ENCODE measurements at regions not wholly inside any gene's neighbourhood (a gene's known extent, or its start where the extent isn't known, plus 50 kb on each side); places are given as distances from the start of the nearest gene placed in this dataset.

DNA sequence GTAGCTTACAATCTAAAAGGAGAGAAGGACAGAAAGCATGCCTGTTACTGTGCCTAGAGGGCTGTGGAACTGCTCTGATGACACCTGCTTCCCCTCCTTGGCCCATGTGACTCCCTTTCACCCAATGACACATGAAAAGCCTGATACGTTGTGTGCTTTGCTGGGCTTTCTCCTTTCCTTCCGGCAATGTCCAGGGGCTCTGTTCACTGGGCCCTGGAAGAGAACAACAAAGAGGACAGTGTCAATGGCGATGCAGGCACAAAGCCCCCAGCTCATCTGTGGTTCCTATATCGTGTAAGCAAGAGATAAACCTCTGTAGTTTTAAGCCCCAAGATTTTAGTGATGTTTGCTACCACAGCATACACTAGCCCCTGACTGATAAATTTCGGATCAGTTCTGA lies 306.1 kb downstream of the ABCC12 start:
- no peaks in the 10 kb centered on the region; the same call in 1 of the 2 replicates for H3K9me3 ChIP-seq (ENCODE audit: low read length)
- ChIA-PET CTCF (ENCODE audit: unreplicated experiment) (no interaction called here), POLR2A (no interaction called here)
- no peak overlapping the region for H2AFZ ChIP-seq (ENCODE audit: low read length)
- no peaks in the 10 kb centered on the region for H3K79me2 ChIP-seq (ENCODE audit: insufficient read depth, low read depth, low read length)
- no peak overlapping the region for H3K4me2 ChIP-seq (ENCODE audit: low read length)
- H4K20me1 ChIP-seq (ENCODE audit: insufficient read depth, low read length) = no peaks in the 10 kb centered on the region
- TF ChIP-seq EZH2phosphoT487 (IDR thresholded peaks at IDR 0.05; ENCODE audit: borderline replicate concordance, low read depth, low read length) = no peak
- H3K4me3 ChIP-seq (ENCODE audit: low read depth, low read length, poor library complexity, severe bottlenecking) = no peak overlapping the region
- H3K9me2 ChIP-seq (ENCODE audit: insufficient read depth, low read length) = no peaks in the 10 kb centered on the region
- no peaks in the 10 kb centered on the region for H3K4me1 ChIP-seq (ENCODE audit: insufficient read depth, low read length, poor library complexity, severe bottlenecking)
- H3K36me3 ChIP-seq (ENCODE audit: insufficient read depth, low read length) = no peaks in the 10 kb centered on the region
- intact Hi-C loops (cut with micrococcal nuclease; ENCODE audit: unreplicated experiment) = no loop called here
- H3K27ac ChIP-seq (ENCODE audit: low read depth, low read length, poor library complexity, severe bottlenecking) = no peak overlapping the region
- DNase-seq (ENCODE audit: low spot score) = no peak
- BruUV-seq (replicated peaks) = no TSS peak

DNA sequence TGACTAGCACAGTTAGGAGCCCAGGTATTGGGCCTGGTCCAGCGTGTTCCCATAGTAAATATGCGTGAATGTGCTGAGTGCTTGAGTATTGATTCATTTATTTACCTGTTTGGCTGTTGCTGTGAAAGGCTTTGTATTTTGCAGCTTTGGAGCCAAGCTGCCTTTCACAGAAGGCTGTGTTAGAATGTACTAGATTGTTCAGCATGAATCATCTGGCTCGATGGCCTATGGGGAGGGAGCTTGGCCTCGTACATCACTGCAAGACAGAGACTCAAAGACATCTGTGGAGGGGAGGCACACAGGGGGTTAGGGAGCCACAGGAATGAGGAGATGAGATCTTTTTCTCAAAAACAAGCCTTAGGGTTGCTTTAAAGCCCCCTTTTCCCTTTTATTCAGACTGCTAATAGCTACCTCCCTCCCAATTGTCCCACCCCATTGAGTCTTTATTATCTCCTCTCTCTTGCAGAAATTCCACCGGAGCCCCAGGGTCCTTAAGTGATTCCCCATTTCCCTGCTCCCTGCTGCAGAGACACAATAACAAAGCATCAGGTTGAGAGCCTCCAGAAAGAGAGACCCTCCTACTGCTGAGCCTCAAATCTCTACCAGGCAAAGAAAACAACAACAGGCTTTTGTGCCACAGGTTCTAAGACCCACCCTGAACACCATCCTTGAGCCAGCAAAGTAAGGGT lies 307.2 kb downstream of the ABCC12 start:
- Histone ChIP-seq H3K4me3 (ENCODE audit: low read depth, low read length, poor library complexity, severe bottlenecking) (no peak overlapping the region), H3K36me3 (ENCODE audit: insufficient read depth, low read length) (no peaks in the 10 kb centered on the region), H3K4me2 (ENCODE audit: low read length) (no peak overlapping the region), H3K9me2 (ENCODE audit: insufficient read depth, low read length) (no peaks in the 10 kb centered on the region), H3K9me3 (ENCODE audit: low read length) (no peaks in the 10 kb centered on the region), H3K4me1 (ENCODE audit: insufficient read depth, low read length, poor library complexity, severe bottlenecking) (no peaks in the 10 kb centered on the region), H2AFZ (ENCODE audit: low read length) (no peak overlapping the region), H3K27ac (ENCODE audit: low read depth, low read length, poor library complexity, severe bottlenecking) (no peak overlapping the region), H4K20me1 (ENCODE audit: insufficient read depth, low read length) (no peaks in the 10 kb centered on the region), H3K79me2 (ENCODE audit: insufficient read depth, low read depth, low read length) (no peaks in the 10 kb centered on the region)
- CTCF ChIA-PET (ENCODE audit: unreplicated experiment) = no interaction called here
- intact Hi-C loops (cut with micrococcal nuclease; ENCODE audit: unreplicated experiment) = no loop called here
- DNase-seq (ENCODE audit: low spot score) = no peak
- POLR2A ChIA-PET = interaction anchor here (0.6 kb wide), 2 partner anchors 342 to 772 kb away, joined by 3 to 5 read pairs; no protein-coding TSS in a partner anchor
- TF ChIP-seq, protein P1, sequence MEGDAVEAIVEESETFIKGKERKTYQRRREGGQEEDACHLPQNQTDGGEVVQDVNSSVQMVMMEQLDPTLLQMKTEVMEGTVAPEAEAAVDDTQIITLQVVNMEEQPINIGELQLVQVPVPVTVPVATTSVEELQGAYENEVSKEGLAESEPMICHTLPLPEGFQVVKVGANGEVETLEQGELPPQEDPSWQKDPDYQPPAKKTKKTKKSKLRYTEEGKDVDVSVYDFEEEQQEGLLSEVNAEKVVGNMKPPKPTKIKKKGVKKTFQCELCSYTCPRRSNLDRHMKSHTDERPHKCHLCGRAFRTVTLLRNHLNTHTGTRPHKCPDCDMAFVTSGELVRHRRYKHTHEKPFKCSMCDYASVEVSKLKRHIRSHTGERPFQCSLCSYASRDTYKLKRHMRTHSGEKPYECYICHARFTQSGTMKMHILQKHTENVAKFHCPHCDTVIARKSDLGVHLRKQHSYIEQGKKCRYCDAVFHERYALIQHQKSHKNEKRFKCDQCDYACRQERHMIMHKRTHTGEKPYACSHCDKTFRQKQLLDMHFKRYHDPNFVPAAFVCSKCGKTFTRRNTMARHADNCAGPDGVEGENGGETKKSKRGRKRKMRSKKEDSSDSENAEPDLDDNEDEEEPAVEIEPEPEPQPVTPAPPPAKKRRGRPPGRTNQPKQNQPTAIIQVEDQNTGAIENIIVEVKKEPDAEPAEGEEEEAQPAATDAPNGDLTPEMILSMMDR (conservative IDR thresholded peaks at IDR 0.05; ENCODE audit: low read length) = no peak
- TF ChIP-seq EZH2phosphoT487 (IDR thresholded peaks at IDR 0.05; ENCODE audit: borderline replicate concordance, low read depth, low read length) = no peak
- no TSS peak for BruUV-seq (replicated peaks)

DNA sequence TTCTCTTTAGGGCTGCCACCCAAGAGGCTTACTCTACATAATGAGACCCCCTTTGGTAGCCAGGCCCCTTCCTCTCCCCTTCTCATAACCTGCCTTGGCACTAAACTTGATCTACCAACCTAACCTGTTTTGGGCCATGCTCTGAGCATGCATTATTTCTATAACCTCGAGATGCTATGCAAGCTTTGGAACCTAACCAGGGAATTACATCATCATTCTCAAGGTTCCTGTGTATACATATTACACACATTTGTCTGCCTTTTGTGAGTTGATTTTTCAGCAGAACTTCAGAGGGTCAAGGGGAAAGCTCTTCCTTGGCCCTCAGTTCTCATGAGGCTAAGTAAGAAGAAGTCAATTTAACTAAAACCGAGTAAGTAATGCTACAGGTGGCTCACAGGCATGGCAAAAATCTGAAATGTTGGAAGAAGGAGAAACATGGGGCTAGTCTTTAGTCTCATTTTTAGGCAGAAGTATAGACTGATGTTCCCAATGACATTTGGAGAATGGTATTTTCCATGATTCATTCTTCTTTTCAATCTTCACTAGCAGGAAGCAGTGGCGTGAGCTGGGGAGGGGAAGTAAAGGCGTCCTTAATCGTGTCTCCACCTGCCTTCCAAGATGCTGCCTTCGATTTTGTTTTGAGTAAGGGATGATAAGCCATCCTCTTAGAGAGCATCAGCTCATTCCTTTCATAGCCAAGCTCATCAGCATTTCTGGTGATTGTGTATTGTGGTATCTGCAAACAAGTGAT lies 308.4 kb downstream of the ABCC12 start:
- TF ChIP-seq, protein P1 (conservative IDR thresholded peaks at IDR 0.05; ENCODE audit: low read length) = no peak
- no peak for TF ChIP-seq EZH2phosphoT487 (IDR thresholded peaks at IDR 0.05; ENCODE audit: borderline replicate concordance, low read depth, low read length)
- Histone ChIP-seq H3K4me1 (ENCODE audit: insufficient read depth, low read length, poor library complexity, severe bottlenecking) (no peaks in the 10 kb centered on the region), H2AFZ (ENCODE audit: low read length) (no peak overlapping the region), H3K4me3 (ENCODE audit: low read depth, low read length, poor library complexity, severe bottlenecking) (no peak overlapping the region), H3K27ac (ENCODE audit: low read depth, low read length, poor library complexity, severe bottlenecking) (no peak overlapping the region), H3K9me3 (ENCODE audit: low read length) (no peaks in the 10 kb centered on the region), H3K36me3 (ENCODE audit: insufficient read depth, low read length) (no peaks in the 10 kb centered on the region), H3K4me2 (ENCODE audit: low read length) (no peak overlapping the region), H3K9me2 (ENCODE audit: insufficient read depth, low read length) (no peaks in the 10 kb centered on the region), H3K79me2 (ENCODE audit: insufficient read depth, low read depth, low read length) (no peaks in the 10 kb centered on the region), H4K20me1 (ENCODE audit: insufficient read depth, low read length) (no peaks in the 10 kb centered on the region)
- POLR2A ChIA-PET = no interaction called here
- DNase-seq (ENCODE audit: low spot score) = no peak
- CTCF ChIA-PET (ENCODE audit: unreplicated experiment) = no interaction called here
- no TSS peak for BruUV-seq (replicated peaks)
- intact Hi-C loops (cut with micrococcal nuclease; ENCODE audit: unreplicated experiment) = no loop called here

All from OCI-LY7 (cell line).